RWPE2 (cell line): ENCODE measurements at regions not wholly inside any gene's neighbourhood (a gene's known extent, or its start where the extent isn't known, plus 50 kb on each side); places are given as distances from the start of the nearest gene placed in this dataset.

ENCODE experiments used
- ATAC-seq: fragments of 200-7000 bp; cut with Tn5 transposase; 3 replicates; pipeline ENCODE4 v1.9.1; 2021; ENCODE audit warnings: low read depth
- DNase-seq: peaks from one replicate; pipeline ENCODE4 v3.0.0-alpha.2; 2020; ENCODE audit warnings: low spot score
- H3K27ac ChIP-seq: fragments of 450-650 bp; 2 replicates; pipeline ENCODE4 v1.5.1; 2017; ENCODE audit warnings: mild to moderate bottlenecking; ENCODE audit not compliant: poor library complexity, severe bottlenecking
- H3K27me3 ChIP-seq: fragments of 250-450 bp; sonication (Bioruptor Pico); 2 replicates; pipeline ENCODE4 v1.5.1; 2021; ENCODE audit warnings: mild to moderate bottlenecking, moderate library complexity; ENCODE audit not compliant: insufficient read depth, poor library complexity, severe bottlenecking
- H3K36me3 ChIP-seq: fragments of 250-450 bp; sonication (Bioruptor Pico); 2 replicates; pipeline ENCODE4 v1.5.1; 2020; ENCODE audit warnings: low read depth, mild to moderate bottlenecking, moderate library complexity
- H3K4me1 ChIP-seq: fragments of 250-450 bp; sonication (Bioruptor Pico); 2 replicates; pipeline ENCODE4 v1.5.1; 2021; ENCODE audit warnings: mild to moderate bottlenecking, moderate library complexity; ENCODE audit not compliant: insufficient read depth, poor library complexity, severe bottlenecking
- H3K4me3 ChIP-seq: fragments of 250-450 bp; sonication (Bioruptor Pico); 2 replicates; pipeline ENCODE4 v1.5.1; 2021; ENCODE audit warnings: mild to moderate bottlenecking, moderate library complexity; ENCODE audit not compliant: severe bottlenecking
- H3K9me3 ChIP-seq: fragments of 250-450 bp; sonication (Bioruptor Pico); 2 replicates; pipeline ENCODE4 v1.5.1; 2021; ENCODE audit warnings: mild to moderate bottlenecking, moderate library complexity; ENCODE audit not compliant: severe bottlenecking
- TF ChIP-seq, protein P1 (sequence below): fragments of 450-650 bp; IDR thresholded peaks from one replicate; pipeline ENCODE4 v1.5.1; 2017; ENCODE audit warnings: mild to moderate bottlenecking, moderate library complexity; ENCODE audit not compliant: poor library complexity, severe bottlenecking

DNA sequence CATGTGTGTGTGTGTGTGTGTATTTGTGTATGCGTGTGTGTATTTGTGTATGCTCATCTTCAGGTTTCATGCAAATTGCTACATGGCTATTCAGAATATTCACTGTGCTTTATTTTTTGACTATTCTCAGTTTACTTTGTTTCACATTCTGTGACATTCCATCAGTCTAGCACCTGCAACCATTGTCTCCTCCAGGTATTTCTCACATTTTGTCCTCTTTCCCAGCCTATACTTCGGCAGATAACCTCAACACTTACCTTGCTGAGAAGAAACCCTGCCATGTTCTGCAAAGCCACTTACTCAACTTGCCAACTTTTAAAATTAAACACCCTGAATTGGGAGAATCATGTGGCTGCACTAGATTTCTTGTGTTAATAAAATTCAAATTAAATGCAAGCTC lies 135.4 kb upstream of the REG3A start:
- Histone ChIP-seq H3K36me3 (no peaks in the 10 kb centered on the region), H3K9me3 (no peaks in the 10 kb centered on the region), H3K27ac (no peak overlapping the region), H3K4me1 (no peaks in the 10 kb centered on the region), H3K4me3 (no peak overlapping the region), H3K27me3 (no peaks in the 10 kb centered on the region)
- DNase-seq (no peak), ATAC-seq (no peak)
- TF ChIP-seq, protein P1, sequence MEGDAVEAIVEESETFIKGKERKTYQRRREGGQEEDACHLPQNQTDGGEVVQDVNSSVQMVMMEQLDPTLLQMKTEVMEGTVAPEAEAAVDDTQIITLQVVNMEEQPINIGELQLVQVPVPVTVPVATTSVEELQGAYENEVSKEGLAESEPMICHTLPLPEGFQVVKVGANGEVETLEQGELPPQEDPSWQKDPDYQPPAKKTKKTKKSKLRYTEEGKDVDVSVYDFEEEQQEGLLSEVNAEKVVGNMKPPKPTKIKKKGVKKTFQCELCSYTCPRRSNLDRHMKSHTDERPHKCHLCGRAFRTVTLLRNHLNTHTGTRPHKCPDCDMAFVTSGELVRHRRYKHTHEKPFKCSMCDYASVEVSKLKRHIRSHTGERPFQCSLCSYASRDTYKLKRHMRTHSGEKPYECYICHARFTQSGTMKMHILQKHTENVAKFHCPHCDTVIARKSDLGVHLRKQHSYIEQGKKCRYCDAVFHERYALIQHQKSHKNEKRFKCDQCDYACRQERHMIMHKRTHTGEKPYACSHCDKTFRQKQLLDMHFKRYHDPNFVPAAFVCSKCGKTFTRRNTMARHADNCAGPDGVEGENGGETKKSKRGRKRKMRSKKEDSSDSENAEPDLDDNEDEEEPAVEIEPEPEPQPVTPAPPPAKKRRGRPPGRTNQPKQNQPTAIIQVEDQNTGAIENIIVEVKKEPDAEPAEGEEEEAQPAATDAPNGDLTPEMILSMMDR, result no peak

DNA sequence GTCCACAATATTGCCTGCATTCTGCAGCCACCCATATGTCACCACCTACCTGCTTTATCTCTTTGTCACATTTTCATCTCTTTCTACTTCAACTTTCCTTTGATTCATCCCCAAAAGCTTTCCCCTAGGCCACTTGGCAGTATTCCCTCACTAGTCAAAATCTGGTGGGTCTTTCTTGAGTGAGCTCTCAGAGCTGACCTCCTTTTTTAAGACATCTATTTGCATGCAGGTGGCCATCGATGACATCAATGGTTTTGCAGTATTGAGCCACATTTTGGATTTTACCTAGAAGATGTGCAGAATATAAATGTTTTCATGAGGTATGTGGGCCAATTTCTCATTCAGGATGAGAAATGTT lies 133.4 kb upstream of the REG3A start:
- H3K27me3 ChIP-seq, result no peaks in the 10 kb centered on the region
- H3K27ac ChIP-seq, result no peak overlapping the region
- TF ChIP-seq, protein P1, result no peak
- no peaks in the 10 kb centered on the region for H3K9me3 ChIP-seq
- no peaks in the 10 kb centered on the region for H3K4me1 ChIP-seq
- ATAC-seq (no peak), DNase-seq (no peak)
- H3K4me3 ChIP-seq, result no peak overlapping the region
- H3K36me3 ChIP-seq, result no peaks in the 10 kb centered on the region

DNA sequence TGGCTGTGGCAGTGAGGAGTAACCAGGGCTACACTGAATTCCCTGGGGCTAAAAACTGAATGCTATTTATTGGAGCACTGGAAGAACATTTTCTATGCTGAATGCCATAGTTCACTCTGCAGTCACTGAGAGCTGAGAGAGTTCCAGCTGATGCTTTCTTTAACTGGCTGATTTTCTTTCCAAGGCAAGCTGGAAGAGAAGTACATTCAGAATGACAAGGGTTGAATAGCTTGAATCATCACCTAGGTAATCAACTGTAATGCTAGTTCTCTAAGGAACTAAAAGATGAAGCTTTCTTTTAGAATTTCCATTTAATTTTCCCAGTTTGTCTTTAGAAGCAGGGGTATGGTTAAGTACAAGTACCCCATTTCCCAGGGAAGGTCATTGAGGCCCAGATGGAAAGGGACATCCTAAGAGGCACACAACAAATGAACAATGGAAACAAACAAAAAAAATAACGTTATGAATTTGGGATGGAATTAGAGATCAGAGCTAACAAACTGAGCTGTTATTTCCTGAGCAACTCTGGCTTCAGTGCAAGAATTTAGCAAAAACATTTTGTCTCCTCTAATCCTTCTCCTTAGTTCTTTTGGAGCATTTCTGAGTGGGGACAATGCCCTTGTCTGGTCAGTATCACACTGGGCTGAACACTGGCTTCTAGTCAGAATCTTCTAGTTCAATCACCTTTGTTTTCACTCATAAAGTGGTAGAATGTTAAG lies 132.8 kb upstream of the REG3A start:
- TF ChIP-seq, protein P1, result no peak
- no peak for DNase-seq
- H3K36me3 ChIP-seq, result no peaks in the 10 kb centered on the region
- H3K9me3 ChIP-seq, result no peaks in the 10 kb centered on the region
- no peak overlapping the region for H3K27ac ChIP-seq
- H3K4me1 ChIP-seq, result no peaks in the 10 kb centered on the region
- H3K4me3 ChIP-seq, result no peak overlapping the region
- H3K27me3 ChIP-seq, result no peaks in the 10 kb centered on the region
- ATAC-seq, result no peak

DNA sequence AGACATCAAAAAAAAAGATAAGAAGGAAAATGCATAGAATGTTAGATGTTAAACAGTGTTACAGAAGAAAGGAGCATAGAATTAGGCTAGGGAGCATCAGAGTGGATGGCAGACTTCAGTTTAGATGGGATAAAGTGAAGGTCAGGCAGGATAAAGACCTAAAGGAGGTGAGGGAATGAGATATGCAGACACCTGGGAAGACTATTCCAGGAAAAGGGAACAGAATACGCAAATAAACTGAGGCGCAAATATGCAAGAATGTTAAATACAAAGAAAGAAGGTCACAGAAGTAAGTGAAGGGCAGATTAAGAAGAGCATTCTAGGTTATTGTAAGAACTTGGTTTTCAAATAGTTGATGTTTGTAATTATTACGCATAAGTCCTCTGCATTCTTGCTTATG lies 116.3 kb upstream of the REG3A start:
- Histone ChIP-seq H3K27me3 (no peaks in the 10 kb centered on the region), H3K36me3 (no peaks in the 10 kb centered on the region), H3K4me1 (no peaks in the 10 kb centered on the region), H3K9me3 (no peaks in the 10 kb centered on the region), H3K27ac (no peak overlapping the region), H3K4me3 (no peak overlapping the region)
- DNase-seq (no peak), ATAC-seq (no peak)
- TF ChIP-seq, protein P1, result no peak

DNA sequence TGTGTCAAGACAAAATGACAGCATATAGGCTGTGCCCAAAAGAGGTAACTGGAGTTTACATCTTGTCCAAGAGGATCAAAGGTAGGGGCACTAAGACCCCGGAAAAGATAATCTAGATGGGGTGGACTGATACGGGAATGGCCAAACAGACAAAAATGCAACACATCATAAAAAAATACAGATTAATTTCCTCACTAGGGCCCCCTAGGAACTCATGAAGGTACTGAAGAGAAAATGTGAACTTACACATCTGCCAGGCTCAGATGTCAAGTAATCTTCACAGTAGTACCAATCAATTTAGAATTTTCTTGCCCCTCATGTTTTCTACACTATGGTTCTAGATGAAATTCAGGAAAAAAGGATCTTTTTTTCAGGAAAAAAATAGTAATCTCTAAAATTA lies 115.6 kb upstream of the REG3A start:
- Histone ChIP-seq H3K4me1 (no peaks in the 10 kb centered on the region), H3K27me3 (no peaks in the 10 kb centered on the region), H3K36me3 (no peaks in the 10 kb centered on the region), H3K9me3 (no peaks in the 10 kb centered on the region), H3K4me3 (no peak overlapping the region), H3K27ac (no peak overlapping the region)
- TF ChIP-seq, protein P1, result no peak
- no peak for DNase-seq
- ATAC-seq, result no peak
